ENCODE measurements at regions not wholly inside any gene's neighbourhood (a gene's known extent, or its start where the extent isn't known, plus 50 kb on each side); places are given as distances from the start of the nearest gene placed in this dataset.

DNA sequence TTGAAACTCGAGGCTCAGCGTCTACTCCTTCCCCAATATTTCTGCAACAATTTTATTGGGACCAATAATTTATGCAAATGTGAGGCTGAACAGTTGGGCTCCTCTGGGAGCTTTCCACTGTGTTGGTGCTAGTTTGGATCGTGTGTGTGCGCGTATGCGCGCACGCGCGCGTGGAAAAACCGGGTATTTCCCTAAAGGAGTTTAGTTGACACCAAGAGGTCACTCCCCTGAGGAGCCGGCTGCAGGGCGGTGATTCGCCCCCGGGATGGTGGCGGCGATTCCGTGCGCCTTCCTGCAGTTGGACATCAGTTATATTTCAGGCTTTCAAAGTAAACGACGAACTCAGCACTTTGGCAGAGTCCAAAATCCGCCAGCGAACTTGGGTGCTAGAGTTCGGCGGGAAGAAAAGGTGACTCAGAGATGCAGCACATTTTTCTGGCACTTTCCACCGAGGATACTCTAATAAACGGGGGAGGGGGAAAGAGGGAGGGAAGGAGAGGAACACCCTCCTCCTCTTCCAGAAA, 186.5 kb upstream of the FANCL start:
- H4K20me1 ChIP-seq (ENCODE audit: control insufficient read depth, insufficient read depth) = no peaks in the 10 kb centered on the region
- intact Hi-C loops (cut with micrococcal nuclease; ENCODE audit: unreplicated experiment) = no loop called here
- no peaks in the 10 kb centered on the region for H3K4me1 ChIP-seq (ENCODE audit: control insufficient read depth, insufficient read depth, low read length)
- ATAC-seq (no peak), DNase-seq (ENCODE audit: low read depth, low spot score) (no peak), FAIRE-seq (no peak)
- no peaks in the 10 kb centered on the region for H3K36me3 ChIP-seq (ENCODE audit: control insufficient read depth in 2 of 2, insufficient read depth in 2 of 2, low read length in 1 of 2)
- H3K27me3 ChIP-seq (replicated peaks in 1 of 2; ENCODE audit: control insufficient read depth in 2 of 2, insufficient read depth in 2 of 2, low read length in 1 of 2) = no peaks in the 10 kb centered on the region; a peak in 2 of 4 replicates
- H3K27ac ChIP-seq (ENCODE audit: control insufficient read depth, insufficient read depth) = no peak overlapping the region
- BruUV-seq (replicated peaks) = no TSS peak
- SMC1A ChIA-PET (ENCODE audit: uncharacterized antibody, unreplicated experiment) = no interaction called here
- no peaks in the 10 kb centered on the region for H3K9me3 ChIP-seq (replicated peaks; ENCODE audit: control insufficient read depth, insufficient read depth, low read length)
- H3K9ac ChIP-seq (ENCODE audit: control insufficient read depth, insufficient read depth, low read length) = no peak overlapping the region; the same call in 1 of the 2 replicates
- RAD21 ChIA-PET (ENCODE audit: unreplicated experiment) = no interaction called here
- H3K79me2 ChIP-seq (ENCODE audit: control insufficient read depth, insufficient read depth, low read length) = no peaks in the 10 kb centered on the region
- POLR2A ChIA-PET = no interaction called here
- H3K4me3 ChIP-seq = peak overlapping the region; percentile 55
- 13% methylated on average over 28 of the region's 28 CpGs for WGBS (ENCODE audit: insufficient coverage, insufficient replicate concordance, low lambda C conversion rate, missing lambda C conversion rate)
- in situ Hi-C loops (cut with MboI) = no loop called here
- peak overlapping the region; percentile 94 for H3K4me2 ChIP-seq (ENCODE audit: control insufficient read depth, insufficient read depth)
- CTCF ChIA-PET = no interaction called here
- peak overlapping the region; percentile 56 for H2AFZ ChIP-seq (ENCODE audit: control insufficient read depth, low read depth, low read length)
- TF ChIP-seq, protein P1, sequence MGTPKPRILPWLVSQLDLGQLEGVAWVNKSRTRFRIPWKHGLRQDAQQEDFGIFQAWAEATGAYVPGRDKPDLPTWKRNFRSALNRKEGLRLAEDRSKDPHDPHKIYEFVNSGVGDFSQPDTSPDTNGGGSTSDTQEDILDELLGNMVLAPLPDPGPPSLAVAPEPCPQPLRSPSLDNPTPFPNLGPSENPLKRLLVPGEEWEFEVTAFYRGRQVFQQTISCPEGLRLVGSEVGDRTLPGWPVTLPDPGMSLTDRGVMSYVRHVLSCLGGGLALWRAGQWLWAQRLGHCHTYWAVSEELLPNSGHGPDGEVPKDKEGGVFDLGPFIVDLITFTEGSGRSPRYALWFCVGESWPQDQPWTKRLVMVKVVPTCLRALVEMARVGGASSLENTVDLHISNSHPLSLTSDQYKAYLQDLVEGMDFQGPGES (IDR thresholded peaks at IDR 0.05) = no peak
- TF ChIP-seq SREBF2 (IDR thresholded peaks at IDR 0.05; ENCODE audit: low read length) (no peak), DPF2 (IDR thresholded peaks at IDR 0.05) (no peak), STAT3 (IDR thresholded peaks at IDR 0.05; ENCODE audit: low read depth, low read length) (no peak), SREBF1 (IDR thresholded peaks at IDR 0.05; ENCODE audit: low read length) (no peak), YBX1 (IDR thresholded peaks at IDR 0.05) (no peak), BRCA1 (IDR thresholded peaks at IDR 0.05; ENCODE audit: low read depth, low read length) (no peak), MYC (IDR thresholded peaks at IDR 0.05; ENCODE audit: insufficient read depth, insufficient read length, insufficient replicate concordance, low read length, severe bottlenecking) (no peak), HDAC6 (IDR thresholded peaks at IDR 0.05; ENCODE audit: unreplicated experiment) (peak; percentile 71)
- TF ChIP-seq, protein P2, sequence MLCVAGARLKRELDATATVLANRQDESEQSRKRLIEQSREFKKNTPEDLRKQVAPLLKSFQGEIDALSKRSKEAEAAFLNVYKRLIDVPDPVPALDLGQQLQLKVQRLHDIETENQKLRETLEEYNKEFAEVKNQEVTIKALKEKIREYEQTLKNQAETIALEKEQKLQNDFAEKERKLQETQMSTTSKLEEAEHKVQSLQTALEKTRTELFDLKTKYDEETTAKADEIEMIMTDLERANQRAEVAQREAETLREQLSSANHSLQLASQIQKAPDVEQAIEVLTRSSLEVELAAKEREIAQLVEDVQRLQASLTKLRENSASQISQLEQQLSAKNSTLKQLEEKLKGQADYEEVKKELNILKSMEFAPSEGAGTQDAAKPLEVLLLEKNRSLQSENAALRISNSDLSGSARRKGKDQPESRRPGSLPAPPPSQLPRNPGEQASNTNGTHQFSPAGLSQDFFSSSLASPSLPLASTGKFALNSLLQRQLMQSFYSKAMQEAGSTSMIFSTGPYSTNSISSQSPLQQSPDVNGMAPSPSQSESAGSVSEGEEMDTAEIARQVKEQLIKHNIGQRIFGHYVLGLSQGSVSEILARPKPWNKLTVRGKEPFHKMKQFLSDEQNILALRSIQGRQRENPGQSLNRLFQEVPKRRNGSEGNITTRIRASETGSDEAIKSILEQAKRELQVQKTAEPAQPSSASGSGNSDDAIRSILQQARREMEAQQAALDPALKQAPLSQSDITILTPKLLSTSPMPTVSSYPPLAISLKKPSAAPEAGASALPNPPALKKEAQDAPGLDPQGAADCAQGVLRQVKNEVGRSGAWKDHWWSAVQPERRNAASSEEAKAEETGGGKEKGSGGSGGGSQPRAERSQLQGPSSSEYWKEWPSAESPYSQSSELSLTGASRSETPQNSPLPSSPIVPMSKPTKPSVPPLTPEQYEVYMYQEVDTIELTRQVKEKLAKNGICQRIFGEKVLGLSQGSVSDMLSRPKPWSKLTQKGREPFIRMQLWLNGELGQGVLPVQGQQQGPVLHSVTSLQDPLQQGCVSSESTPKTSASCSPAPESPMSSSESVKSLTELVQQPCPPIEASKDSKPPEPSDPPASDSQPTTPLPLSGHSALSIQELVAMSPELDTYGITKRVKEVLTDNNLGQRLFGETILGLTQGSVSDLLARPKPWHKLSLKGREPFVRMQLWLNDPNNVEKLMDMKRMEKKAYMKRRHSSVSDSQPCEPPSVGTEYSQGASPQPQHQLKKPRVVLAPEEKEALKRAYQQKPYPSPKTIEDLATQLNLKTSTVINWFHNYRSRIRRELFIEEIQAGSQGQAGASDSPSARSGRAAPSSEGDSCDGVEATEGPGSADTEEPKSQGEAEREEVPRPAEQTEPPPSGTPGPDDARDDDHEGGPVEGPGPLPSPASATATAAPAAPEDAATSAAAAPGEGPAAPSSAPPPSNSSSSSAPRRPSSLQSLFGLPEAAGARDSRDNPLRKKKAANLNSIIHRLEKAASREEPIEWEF (IDR thresholded peaks at IDR 0.05; ENCODE audit: insufficient replicate concordance, low read depth, low read length) = no peak
- TF ChIP-seq, protein P3, sequence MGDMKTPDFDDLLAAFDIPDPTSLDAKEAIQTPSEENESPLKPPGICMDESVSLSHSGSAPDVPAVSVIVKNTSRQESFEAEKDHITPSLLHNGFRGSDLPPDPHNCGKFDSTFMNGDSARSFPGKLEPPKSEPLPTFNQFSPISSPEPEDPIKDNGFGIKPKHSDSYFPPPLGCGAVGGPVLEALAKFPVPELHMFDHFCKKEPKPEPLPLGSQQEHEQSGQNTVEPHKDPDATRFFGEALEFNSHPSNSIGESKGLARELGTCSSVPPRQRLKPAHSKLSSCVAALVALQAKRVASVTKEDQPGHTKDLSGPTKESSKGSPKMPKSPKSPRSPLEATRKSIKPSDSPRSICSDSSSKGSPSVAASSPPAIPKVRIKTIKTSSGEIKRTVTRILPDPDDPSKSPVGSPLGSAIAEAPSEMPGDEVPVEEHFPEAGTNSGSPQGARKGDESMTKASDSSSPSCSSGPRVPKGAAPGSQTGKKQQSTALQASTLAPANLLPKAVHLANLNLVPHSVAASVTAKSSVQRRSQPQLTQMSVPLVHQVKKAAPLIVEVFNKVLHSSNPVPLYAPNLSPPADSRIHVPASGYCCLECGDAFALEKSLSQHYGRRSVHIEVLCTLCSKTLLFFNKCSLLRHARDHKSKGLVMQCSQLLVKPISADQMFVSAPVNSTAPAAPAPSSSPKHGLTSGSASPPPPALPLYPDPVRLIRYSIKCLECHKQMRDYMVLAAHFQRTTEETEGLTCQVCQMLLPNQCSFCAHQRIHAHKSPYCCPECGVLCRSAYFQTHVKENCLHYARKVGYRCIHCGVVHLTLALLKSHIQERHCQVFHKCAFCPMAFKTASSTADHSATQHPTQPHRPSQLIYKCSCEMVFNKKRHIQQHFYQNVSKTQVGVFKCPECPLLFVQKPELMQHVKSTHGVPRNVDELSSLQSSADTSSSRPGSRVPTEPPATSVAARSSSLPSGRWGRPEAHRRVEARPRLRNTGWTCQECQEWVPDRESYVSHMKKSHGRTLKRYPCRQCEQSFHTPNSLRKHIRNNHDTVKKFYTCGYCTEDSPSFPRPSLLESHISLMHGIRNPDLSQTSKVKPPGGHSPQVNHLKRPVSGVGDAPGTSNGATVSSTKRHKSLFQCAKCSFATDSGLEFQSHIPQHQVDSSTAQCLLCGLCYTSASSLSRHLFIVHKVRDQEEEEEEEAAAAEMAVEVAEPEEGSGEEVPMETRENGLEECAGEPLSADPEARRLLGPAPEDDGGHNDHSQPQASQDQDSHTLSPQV (IDR thresholded peaks at IDR 0.05) = no peak

Measured in GM12878 (cell line).